ENCODE measurements at regions not wholly inside any gene's neighbourhood (a gene's known extent, or its start where the extent isn't known, plus 50 kb on each side); places are given as distances from the start of the nearest gene placed in this dataset.

- no peak for ATAC-seq (ENCODE audit: low read depth)
- no peak for TF ChIP-seq CTCF (IDR thresholded peaks at IDR 0.05; ENCODE audit: poor library complexity, severe bottlenecking)
- Histone ChIP-seq H3K9me3 (ENCODE audit: severe bottlenecking) (no peaks in the 10 kb centered on the region), H3K36me3 (ENCODE audit: low read depth) (no peaks in the 10 kb centered on the region), H3K27ac (ENCODE audit: poor library complexity, severe bottlenecking) (no peak overlapping the region), H3K4me1 (ENCODE audit: insufficient read depth, poor library complexity, severe bottlenecking) (no peaks in the 10 kb centered on the region), H3K4me3 (ENCODE audit: severe bottlenecking) (no peak overlapping the region), H3K27me3 (ENCODE audit: insufficient read depth, poor library complexity, severe bottlenecking) (peaks cover 19% of the 10 kb centered on the region)
- no peak for DNase-seq (ENCODE audit: low spot score)
Observed at GRCh38 chr21:25428537-25428936, 178.7 kb downstream of the MRPL39 start.

GRCh38 chr21:25427828-25428227 lies 179.5 kb downstream of the MRPL39 start:
- H3K9me3 ChIP-seq (ENCODE audit: severe bottlenecking), result no peaks in the 10 kb centered on the region
- H3K27me3 ChIP-seq (ENCODE audit: insufficient read depth, poor library complexity, severe bottlenecking), result peaks cover 25% of the 10 kb centered on the region
- H3K36me3 ChIP-seq (ENCODE audit: low read depth), result no peaks in the 10 kb centered on the region
- no peak for TF ChIP-seq CTCF (IDR thresholded peaks at IDR 0.05; ENCODE audit: poor library complexity, severe bottlenecking)
- no peak overlapping the region for H3K4me3 ChIP-seq (ENCODE audit: severe bottlenecking)
- H3K27ac ChIP-seq (ENCODE audit: poor library complexity, severe bottlenecking), result no peak overlapping the region
- ATAC-seq (ENCODE audit: low read depth) (no peak), DNase-seq (ENCODE audit: low spot score) (no peak)
- H3K4me1 ChIP-seq (ENCODE audit: insufficient read depth, poor library complexity, severe bottlenecking), result no peaks in the 10 kb centered on the region

GRCh38 chr21:25426580-25426979 lies 180.7 kb downstream of the MRPL39 start:
- peaks cover 33% of the 10 kb centered on the region for H3K27me3 ChIP-seq (ENCODE audit: insufficient read depth, poor library complexity, severe bottlenecking)
- no peak for TF ChIP-seq CTCF (IDR thresholded peaks at IDR 0.05; ENCODE audit: poor library complexity, severe bottlenecking)
- H3K4me1 ChIP-seq (ENCODE audit: insufficient read depth, poor library complexity, severe bottlenecking), result no peaks in the 10 kb centered on the region
- ATAC-seq (ENCODE audit: low read depth) (no peak), DNase-seq (ENCODE audit: low spot score) (no peak)
- no peak overlapping the region for H3K27ac ChIP-seq (ENCODE audit: poor library complexity, severe bottlenecking)
- no peak overlapping the region for H3K4me3 ChIP-seq (ENCODE audit: severe bottlenecking)
- no peaks in the 10 kb centered on the region for H3K9me3 ChIP-seq (ENCODE audit: severe bottlenecking)
- H3K36me3 ChIP-seq (ENCODE audit: low read depth), result no peaks in the 10 kb centered on the region

GRCh38 chr21:25425156-25425555 lies 182.1 kb downstream of the MRPL39 start:
- Histone ChIP-seq H3K4me1 (ENCODE audit: insufficient read depth, poor library complexity, severe bottlenecking) (no peaks in the 10 kb centered on the region), H3K4me3 (ENCODE audit: severe bottlenecking) (no peak overlapping the region), H3K27ac (ENCODE audit: poor library complexity, severe bottlenecking) (no peak overlapping the region), H3K27me3 (ENCODE audit: insufficient read depth, poor library complexity, severe bottlenecking) (peaks cover 33% of the 10 kb centered on the region), H3K9me3 (ENCODE audit: severe bottlenecking) (no peaks in the 10 kb centered on the region), H3K36me3 (ENCODE audit: low read depth) (no peaks in the 10 kb centered on the region)
- ATAC-seq (ENCODE audit: low read depth) (no peak), DNase-seq (ENCODE audit: low spot score) (no peak)
- TF ChIP-seq CTCF (IDR thresholded peaks at IDR 0.05; ENCODE audit: poor library complexity, severe bottlenecking), result no peak

GRCh38 chr21:25424634-25425033 lies 182.6 kb downstream of the MRPL39 start:
- Histone ChIP-seq H3K27ac (ENCODE audit: poor library complexity, severe bottlenecking) (no peak overlapping the region), H3K4me3 (ENCODE audit: severe bottlenecking) (no peak overlapping the region), H3K9me3 (ENCODE audit: severe bottlenecking) (no peaks in the 10 kb centered on the region), H3K27me3 (ENCODE audit: insufficient read depth, poor library complexity, severe bottlenecking) (peaks cover 33% of the 10 kb centered on the region), H3K36me3 (ENCODE audit: low read depth) (no peaks in the 10 kb centered on the region), H3K4me1 (ENCODE audit: insufficient read depth, poor library complexity, severe bottlenecking) (no peaks in the 10 kb centered on the region)
- ATAC-seq (ENCODE audit: low read depth), result no peak
- DNase-seq (ENCODE audit: low spot score), result no peak
- no peak for TF ChIP-seq CTCF (IDR thresholded peaks at IDR 0.05; ENCODE audit: poor library complexity, severe bottlenecking)

Measured in RWPE2 (cell line).